ENCODE measurements at regions not wholly inside any gene's neighbourhood (a gene's known extent, or its start where the extent isn't known, plus 50 kb on each side); places are given as distances from the start of the nearest gene placed in this dataset.
"Not testable (repeated sequence)": the region's sequence is repeated elsewhere in the genome, so short reads cannot be mapped to it uniquely, and the experiment has no call there.

- no peak overlapping the region for H3K4me3 ChIP-seq
- no peak for DNase-seq
- H3K4me1 ChIP-seq: no peaks in the 10 kb centered on the region
- no peaks in the 10 kb centered on the region for H3K36me3 ChIP-seq
- no peaks in the 10 kb centered on the region for H3K9me3 ChIP-seq
- intact Hi-C loops (cut with DNase I; ENCODE audit: low total_unique reads) (no loop called here), in situ Hi-C loops (cut with MboI; ENCODE audit: low pct_ligation_motif_present in 1 of 4, low pct_unique_long_range_greater_than_20kb in 1 of 4, low sequenced_read_pairs in 3 of 4) (no loop called here)
- TF ChIP-seq CTCF (IDR thresholded peaks at IDR 0.05) (no peak), POLR2A (IDR thresholded peaks at IDR 0.05) (no peak), POLR2AphosphoS5 (IDR thresholded peaks at IDR 0.05) (no peak), EP300 (IDR thresholded peaks at IDR 0.05; ENCODE audit: low read depth) (no peak)
- H3K27me3 ChIP-seq: no peaks in the 10 kb centered on the region
- 89 to 90% methylated on average over 3 to 4 of the region's 4 CpGs for WGBS, 2 donors (ENCODE audit: low coverage in 1 of 2)
- H3K27ac ChIP-seq: no peak overlapping the region
Observed at GRCh38 chr4:18167831-18168230, 146.3 kb upstream of the LCORL start.

GRCh38 chr4:18166925-18167324, 145.4 kb upstream of the LCORL start:
- Histone ChIP-seq H3K9me3 (no peaks in the 10 kb centered on the region), H3K27me3 (no peaks in the 10 kb centered on the region), H3K36me3 (no peaks in the 10 kb centered on the region), H3K27ac (no peak overlapping the region), H3K4me1 (no peaks in the 10 kb centered on the region), H3K4me3 (no peak overlapping the region)
- in situ Hi-C loops (cut with MboI; ENCODE audit: low pct_ligation_motif_present in 1 of 4, low pct_unique_long_range_greater_than_20kb in 1 of 4, low sequenced_read_pairs in 3 of 4) (no loop called here), intact Hi-C loops (cut with DNase I; ENCODE audit: low total_unique reads) (no loop called here)
- TF ChIP-seq POLR2A (IDR thresholded peaks at IDR 0.05): no peak
- TF ChIP-seq EP300 (IDR thresholded peaks at IDR 0.05; ENCODE audit: low read depth): no peak
- no peak for TF ChIP-seq CTCF (IDR thresholded peaks at IDR 0.05)
- TF ChIP-seq POLR2AphosphoS5 (IDR thresholded peaks at IDR 0.05): no peak
- 86 to 91% methylated on average over 3 of the region's 3 CpGs for WGBS, 2 donors (ENCODE audit: low coverage in 1 of 2)
- no peak for DNase-seq

- no peaks in the 10 kb centered on the region for H3K27me3 ChIP-seq
- intact Hi-C loops (cut with DNase I; ENCODE audit: low total_unique reads): no loop called here
- no peaks in the 10 kb centered on the region for H3K4me1 ChIP-seq
- H3K36me3 ChIP-seq: no peaks in the 10 kb centered on the region
- DNase-seq: no peak
- H3K27ac ChIP-seq: no peak overlapping the region
- no peaks in the 10 kb centered on the region for H3K9me3 ChIP-seq
- H3K4me3 ChIP-seq: no peak overlapping the region
- TF ChIP-seq POLR2AphosphoS5 (IDR thresholded peaks at IDR 0.05) (no peak), EP300 (IDR thresholded peaks at IDR 0.05; ENCODE audit: low read depth) (no peak), POLR2A (IDR thresholded peaks at IDR 0.05) (no peak), CTCF (IDR thresholded peaks at IDR 0.05) (no peak)
- in situ Hi-C loops (cut with MboI; ENCODE audit: low pct_ligation_motif_present in 1 of 4, low pct_unique_long_range_greater_than_20kb in 1 of 4, low sequenced_read_pairs in 3 of 4): no loop called here
- 76 to 100% methylated on average over 1 of the region's 1 CpG for WGBS, 2 donors (ENCODE audit: low coverage in 1 of 2)
Observed at GRCh38 chr4:18162453-18162852, 140.9 kb upstream of the LCORL start.

- DNase-seq; H3K9me3 ChIP-seq; H3K27ac ChIP-seq; H3K4me3 ChIP-seq; H3K27me3 ChIP-seq; H3K36me3 ChIP-seq; in situ Hi-C loops (cut with MboI; ENCODE audit: low pct_ligation_motif_present in 1 of 4, low pct_unique_long_range_greater_than_20kb in 1 of 4, low sequenced_read_pairs in 3 of 4); H3K4me1 ChIP-seq; intact Hi-C loops (cut with DNase I; ENCODE audit: low total_unique reads): not testable (repeated sequence)
- 95% methylated on average over 46 of the region's 51 CpGs; no CpG with 5 or more reads in 1 of the 2 donors for whole genome bisulfite sequencing, 2 donors (ENCODE audit: low coverage in 1 of 2)
Observed at GRCh38 chr4:18159117-18159912, 137.8 kb upstream of the LCORL start.

Measured in transverse colon (tissue), 4 donors.